Cardiac septum (tissue), 1 donor: ENCODE measurements at regions not wholly inside any gene's neighbourhood (a gene's known extent, or its start where the extent isn't known, plus 50 kb on each side); places are given as distances from the start of the nearest gene placed in this dataset.
"Not testable (repeated sequence)": the region's sequence is repeated elsewhere in the genome, so short reads cannot be mapped to it uniquely, and the experiment has no call there.

ENCODE experiments used
- DNase-seq: peaks from one replicate; pipeline ENCODE4 v3.0.0-alpha.2; 2020; ENCODE audit warnings: low spot score
- intact Hi-C: fragments of 100-400 bp; cut with DNase I; formaldehyde crosslinking; loops from one replicate; pipeline ENCODE4 v1.14.0; 2022
- donor health status: DM: no; HTN: no; CAD: no.

- intact Hi-C loops: no loop called here
- DNase-seq: no peak
Measured at GRCh38 chr12:66733321-66733720, 54.4 kb upstream of the GRIP1 start.

GRCh38 chr12:66733839-66734238 is 55.0 kb upstream of the GRIP1 start:
- DNase-seq: no peak
- intact Hi-C loops: no loop called here

GRCh38 chr12:66735275-66735674 is 56.4 kb upstream of the GRIP1 start:
- DNase-seq: no peak
- intact Hi-C loops: no loop called here

- intact Hi-C loops: no loop called here
- no peak for DNase-seq
Measured at GRCh38 chr12:66736931-66737330, 58.1 kb upstream of the GRIP1 start.

GRCh38 chr12:66739266-66739665 is 60.4 kb upstream of the GRIP1 start:
- DNase-seq: no peak
- intact Hi-C loops: no loop called here

- intact Hi-C loops: no loop called here
- no peak for DNase-seq
Measured at GRCh38 chr12:66739940-66740651, 61.2 kb upstream of the GRIP1 start.

- intact Hi-C loops: no loop called here
- no peak for DNase-seq
Measured at GRCh38 chr12:66740732-66741131, 61.9 kb upstream of the GRIP1 start.

- intact Hi-C loops: no loop called here
- DNase-seq: no peak
Measured at GRCh38 chr12:66741919-66742318, 63.0 kb upstream of the GRIP1 start.

GRCh38 chr12:66742508-66743367 is 63.9 kb upstream of the GRIP1 start:
- intact Hi-C loops: no loop called here
- no peak for DNase-seq

- no peak for DNase-seq
- intact Hi-C loops: no loop called here
Measured at GRCh38 chr12:66744461-66744860, 65.6 kb upstream of the GRIP1 start.

- intact Hi-C loops: no loop called here
- DNase-seq: no peak
Measured at GRCh38 chr12:66744956-66745383, 66.1 kb upstream of the GRIP1 start.

- intact Hi-C loops: no loop called here
Measured at GRCh38 chr12:66746489-66747201, 67.8 kb upstream of the GRIP1 start.

GRCh38 chr12:66751432-66752113 is 72.7 kb upstream of the GRIP1 start:
- DNase-seq: no peak

More at GRCh38 chr12:66746489-66747201, 67.8 kb upstream of the GRIP1 start:
- no peak for DNase-seq

GRCh38 chr12:66753810-66754209 is 74.9 kb upstream of the GRIP1 start:
- intact Hi-C loops: no loop called here
- no peak for DNase-seq

More at GRCh38 chr12:66751432-66752113, 72.7 kb upstream of the GRIP1 start:
- intact Hi-C loops: no loop called here

GRCh38 chr12:66755727-66756395 is 77.0 kb upstream of the GRIP1 start:
- DNase-seq: no peak
- intact Hi-C loops: no loop called here

GRCh38 chr12:66756631-66757030 is 77.8 kb upstream of the GRIP1 start:
- intact Hi-C loops: no loop called here
- DNase-seq: no peak

- DNase-seq, intact Hi-C loops: not testable (repeated sequence)
Measured at GRCh38 chr12:66760122-66760521, 81.2 kb upstream of the GRIP1 start.

- no peak for DNase-seq
- intact Hi-C loops: no loop called here
Measured at GRCh38 chr12:66763467-66763866, 84.6 kb upstream of the GRIP1 start.

- intact Hi-C loops: no loop called here
Measured at GRCh38 chr12:66765204-66765603, 86.3 kb upstream of the GRIP1 start.

More at GRCh38 chr12:66765204-66765603, 86.3 kb upstream of the GRIP1 start:
- no peak for DNase-seq
